LoVo (cell line): ENCODE measurements at regions not wholly inside any gene's neighbourhood (a gene's known extent, or its start where the extent isn't known, plus 50 kb on each side); places are given as distances from the start of the nearest gene placed in this dataset.
A peak's percentile ranks its signal among the peaks of the same experiment; 100 is the strongest.

Experiments used
- DNase-seq: peaks from one replicate; pipeline ENCODE4 v3.0.0-alpha.2; 2016; ENCODE audit warnings: low spot score

DNA sequence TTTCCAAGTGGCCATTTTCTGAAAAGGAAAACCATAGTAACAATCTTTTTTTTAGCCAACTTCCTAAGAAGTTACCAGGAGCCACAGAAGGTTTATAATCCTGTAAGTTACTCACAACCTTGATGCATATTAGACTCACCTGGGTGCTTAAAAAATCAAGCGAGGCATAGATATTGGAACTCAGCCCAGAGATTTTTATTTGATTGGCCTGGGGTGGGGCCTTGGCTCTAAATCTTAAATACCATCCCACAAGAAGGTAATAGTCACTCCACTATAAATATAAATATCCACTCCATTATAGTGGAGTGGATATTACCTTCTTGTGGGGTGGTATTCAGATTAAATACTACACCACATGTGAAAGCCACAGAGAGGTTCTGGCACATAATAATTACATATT is 429.6 kb downstream of the RFC3 start:
- peak; percentile 13 for DNase-seq

DNA sequence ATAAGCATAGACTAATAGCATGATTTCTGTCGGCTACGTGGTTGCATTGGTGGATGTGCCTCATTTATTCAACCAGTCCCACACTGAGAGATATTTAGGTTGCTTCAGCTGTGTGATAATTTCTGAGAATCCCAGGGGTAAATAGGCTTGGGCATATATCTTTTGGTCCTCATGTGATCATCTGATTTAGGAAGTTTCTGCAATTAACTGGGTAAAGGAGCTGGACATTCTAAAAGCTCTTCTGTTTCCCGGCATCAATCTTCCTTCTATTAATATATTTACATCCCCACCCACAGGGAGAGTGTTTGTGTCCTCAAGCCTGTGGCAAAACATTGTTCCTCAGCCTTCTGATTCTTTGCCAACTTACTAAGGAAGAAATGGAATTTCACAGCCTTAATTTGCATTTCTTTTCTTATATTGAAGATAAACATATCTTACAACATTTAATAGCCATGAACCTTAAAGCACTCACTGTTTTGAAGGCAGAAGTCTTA is 431.6 kb downstream of the RFC3 start:
- DNase-seq, result no peak

DNA sequence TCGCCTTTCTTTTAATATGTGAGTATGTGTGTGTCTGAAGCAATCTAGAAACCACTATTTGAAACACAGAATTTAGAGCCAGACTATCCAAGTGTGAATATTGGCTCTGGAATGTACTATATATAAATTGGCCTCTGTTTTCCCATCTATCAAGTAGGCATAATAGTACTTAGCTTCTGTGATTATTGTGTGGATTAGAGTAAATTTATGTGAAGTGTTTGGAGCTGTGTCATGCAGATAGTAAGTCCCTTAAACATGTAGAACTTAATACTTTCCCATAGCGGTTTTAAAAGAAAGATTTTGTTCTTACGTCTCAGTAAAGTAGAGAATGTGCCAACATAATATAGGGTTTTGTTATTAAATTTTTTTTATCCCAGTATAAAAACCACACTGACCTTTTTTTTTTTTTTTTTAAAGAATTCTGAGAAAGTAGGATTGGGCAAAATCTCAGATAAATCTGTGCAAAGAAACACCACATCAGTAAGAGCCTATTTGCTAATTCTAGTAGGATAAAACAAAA is 432.3 kb downstream of the RFC3 start:
- no peak for DNase-seq

DNA sequence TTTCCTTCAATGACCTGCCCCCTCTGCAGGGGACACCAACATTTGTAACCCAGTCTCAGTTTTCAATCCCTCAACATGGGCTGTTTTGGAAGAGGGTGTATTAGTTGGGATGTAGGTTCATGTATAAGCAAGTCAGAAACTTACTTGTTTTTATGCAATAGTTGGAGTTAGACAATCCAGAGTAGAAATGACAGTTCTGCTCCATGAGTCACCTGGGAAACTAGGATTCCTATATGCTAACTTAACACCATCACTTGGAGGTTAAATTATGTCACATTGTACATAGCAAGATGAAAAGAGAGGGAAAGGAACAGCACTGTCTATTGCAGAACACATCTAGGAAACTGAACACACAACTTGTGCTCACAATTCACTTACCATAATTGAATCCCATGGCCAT is 436.4 kb downstream of the RFC3 start:
- no peak for DNase-seq

DNA sequence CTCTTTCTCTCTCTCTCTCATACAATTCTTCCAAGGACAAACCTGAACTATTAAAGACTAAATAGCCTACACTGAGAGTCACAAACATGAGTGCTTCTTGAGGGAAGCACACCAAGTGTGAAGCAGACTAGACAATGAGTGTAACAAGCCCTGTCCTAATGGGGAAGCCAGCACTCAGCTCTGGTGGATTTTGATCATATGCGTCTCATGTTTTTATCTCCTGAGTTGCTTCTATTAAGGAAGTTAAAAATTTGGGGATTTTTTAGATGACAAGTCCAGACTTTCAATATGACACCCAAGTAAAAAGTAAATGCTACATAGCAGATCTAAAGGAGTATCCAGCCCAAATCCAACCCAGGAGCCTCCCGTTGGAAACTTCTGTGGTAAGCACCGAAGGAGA is 437.8 kb downstream of the RFC3 start:
- DNase-seq, result no peak

DNA sequence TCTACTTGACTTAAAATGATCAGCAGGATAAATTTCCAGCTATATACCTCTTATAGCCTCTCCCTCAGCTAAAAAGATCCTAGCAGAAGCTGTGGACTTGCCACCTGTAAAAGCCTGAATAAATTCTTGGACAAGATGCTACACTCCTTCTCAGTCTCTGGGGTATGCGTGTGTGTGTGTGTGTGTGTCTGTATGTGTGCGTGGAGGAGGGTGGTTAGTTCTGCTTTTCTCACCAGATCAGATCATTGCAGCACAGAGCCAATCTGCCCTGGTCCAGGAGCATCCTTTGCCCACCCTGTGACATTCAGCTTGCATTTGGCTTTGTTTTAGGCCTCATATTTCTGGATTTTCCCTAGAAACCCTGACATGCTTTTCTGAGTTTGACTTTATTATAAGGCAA is 438.3 kb downstream of the RFC3 start:
- DNase-seq, result no peak

DNA sequence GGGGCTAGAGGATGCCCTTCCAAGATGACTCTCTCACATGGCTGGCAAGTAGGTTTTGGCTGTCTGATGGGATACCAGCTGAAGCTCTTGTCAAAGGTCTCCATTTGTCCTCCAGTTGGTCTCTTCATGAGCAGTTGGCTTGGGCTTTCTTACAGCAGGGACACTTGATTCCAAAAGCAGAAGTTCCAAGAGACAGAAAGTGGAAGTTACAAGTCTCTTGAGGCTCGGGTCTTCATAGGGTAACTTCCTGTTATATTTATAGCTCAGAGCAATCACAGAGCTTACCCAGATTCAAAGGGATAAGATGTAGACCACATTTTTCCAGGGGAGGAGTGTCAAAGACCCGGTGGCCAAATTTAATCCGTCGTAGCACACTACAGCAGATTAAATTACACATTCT is 440.0 kb downstream of the RFC3 start:
- DNase-seq, result no peak

DNA sequence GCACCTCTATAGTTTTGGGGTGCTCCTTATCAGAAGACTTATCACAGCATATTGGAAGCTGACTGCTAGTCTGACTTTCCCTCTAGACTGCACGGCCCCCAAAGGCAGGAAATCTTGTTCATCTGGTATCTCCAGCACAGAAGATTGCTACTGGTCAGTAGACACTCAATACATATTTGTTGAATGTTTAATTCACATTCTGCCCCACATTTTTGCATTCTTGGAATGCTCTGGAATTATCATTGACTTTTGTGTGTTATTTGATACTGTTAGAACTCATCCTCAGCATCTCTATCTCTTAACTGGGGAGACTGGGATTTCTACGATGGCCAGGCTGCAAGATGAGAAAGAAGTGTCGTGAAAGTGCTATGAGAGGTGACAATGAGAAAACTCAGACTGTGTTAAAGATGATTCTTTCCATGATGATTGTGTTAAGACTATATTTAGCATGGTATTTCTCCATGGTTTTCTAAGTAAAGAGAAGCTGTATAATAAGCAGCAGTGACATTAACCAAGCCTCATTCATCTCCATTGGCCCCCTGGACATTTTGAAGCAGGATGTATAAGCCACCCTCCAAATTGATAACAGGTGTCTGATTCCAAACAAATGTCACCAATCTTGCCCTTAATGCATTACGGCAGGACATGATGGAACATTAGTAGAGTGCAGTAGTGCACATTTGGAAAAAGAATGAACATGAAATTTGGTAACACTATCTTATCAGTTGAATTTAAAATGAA is 440.9 kb downstream of the RFC3 start:
- no peak for DNase-seq

DNA sequence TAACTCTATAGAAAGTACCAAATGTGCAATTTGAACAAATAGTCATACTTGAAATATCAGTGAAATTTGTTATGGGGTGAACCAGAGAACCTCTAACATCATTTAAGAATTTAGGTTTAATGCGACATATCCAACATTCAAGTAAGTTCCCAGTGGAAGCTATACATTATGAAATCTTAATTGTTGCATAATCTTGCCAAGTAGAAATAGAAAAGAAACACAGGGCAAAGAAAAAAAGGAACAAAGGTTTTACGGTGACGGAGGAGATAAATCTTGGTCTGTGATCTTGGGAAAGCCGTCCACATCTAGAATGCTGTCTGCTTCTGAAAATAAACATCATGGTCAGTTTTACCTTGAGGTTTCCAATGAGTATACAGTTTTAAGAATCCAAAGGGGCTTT is 445.7 kb downstream of the RFC3 start:
- no peak for DNase-seq

DNA sequence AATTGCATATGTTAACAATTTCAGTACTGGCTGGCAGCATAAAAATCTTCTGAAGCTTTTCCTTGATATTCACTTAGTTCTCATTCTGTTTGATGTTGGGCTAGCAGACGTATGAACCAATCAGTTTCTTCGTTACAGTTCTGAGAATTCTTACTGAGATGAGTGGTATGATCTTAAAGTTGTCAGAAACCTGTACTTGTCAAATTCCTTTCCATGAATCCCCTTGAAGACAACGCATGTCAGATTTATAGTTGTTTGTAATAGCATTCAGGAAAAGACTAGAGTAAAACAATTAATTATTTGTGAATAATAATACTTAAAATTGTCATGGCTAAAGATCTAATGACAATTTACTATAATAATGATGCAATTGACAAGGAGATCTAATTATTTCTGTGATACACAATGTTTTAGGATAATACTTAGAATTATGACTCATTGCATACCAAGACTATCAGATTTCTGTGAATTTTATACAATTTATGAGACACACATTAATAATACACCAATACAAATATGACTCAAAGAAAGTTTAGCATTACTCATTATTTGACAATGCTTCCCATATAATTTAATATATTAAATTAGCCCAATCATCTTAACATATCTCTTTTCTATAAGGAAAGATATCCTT is 447.2 kb downstream of the RFC3 start:
- no peak for DNase-seq

DNA sequence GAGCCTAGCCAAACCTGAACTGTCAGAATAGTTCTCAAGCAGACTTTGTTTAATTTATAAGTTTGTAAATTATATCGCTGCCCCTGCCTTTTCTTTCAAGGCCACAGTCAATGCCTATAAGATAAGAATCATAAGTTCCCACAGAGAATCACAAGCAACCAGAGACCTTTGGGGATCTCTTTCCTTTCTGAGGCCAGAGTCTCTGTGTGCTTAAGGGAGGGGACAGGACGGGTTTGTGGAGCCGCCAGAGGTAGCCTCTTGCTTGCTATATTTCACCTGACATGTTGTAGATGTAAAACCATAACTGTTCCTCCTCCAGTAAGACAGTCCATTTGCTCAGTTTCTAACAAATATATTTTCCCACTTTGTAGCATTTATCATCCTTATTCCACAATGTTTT is 458.8 kb downstream of the RFC3 start:
- no peak for DNase-seq

DNA sequence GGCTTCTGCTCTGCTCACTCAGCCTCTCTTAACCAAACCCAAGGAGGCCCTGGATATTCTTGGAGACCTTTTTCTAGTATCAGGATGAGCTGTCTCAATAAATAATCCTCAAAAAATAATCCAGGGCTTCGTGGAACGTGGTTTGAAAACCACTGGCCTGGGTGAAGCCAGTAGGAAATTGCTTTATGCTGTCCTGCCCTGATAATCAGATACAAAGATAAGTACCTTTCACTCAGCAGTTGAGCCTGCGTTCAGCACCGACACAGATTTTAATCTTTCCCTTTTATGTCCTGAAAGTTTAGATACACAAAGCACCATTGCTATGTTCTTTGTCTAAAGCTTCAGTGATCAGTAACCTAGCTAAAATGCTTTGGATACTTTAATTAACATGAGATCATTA is 460.0 kb downstream of the RFC3 start:
- no peak for DNase-seq

DNA sequence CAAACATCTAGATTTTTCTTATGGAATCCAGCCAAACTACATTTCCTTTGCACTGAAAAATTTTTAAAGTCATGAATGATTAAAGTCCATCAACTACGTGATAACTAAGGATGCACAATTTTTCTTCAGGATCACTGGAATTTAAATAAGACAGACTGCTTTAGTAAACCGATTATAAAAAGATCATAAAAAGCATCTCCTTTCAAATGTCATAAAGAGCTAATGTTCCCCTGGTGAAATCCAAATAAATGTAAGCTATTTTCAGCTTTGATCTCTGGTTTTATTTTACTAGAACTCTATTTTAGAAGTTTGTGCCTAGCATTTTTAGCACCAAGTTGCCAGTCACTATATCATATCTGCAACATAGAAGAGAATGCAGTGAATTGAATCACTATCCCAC is 460.8 kb downstream of the RFC3 start:
- DNase-seq, result no peak

DNA sequence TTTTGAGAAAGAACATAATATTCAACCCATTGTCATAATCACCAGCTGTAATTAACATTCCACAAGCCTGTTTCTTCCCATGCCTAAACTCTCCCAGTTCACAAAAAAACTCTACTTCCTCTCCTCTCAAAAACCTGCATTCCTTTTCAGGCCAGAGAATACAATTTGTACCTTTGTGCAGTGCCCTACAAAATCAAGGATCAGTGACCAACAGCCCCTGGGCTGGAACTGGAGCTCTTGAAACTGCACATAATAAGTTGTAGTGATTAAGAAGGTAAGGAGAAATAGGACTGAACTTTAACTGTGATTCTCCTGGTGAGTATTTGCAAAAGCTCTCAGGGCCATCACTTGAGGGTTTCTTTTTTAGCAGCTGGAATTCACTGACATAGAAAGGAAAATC is 472.7 kb downstream of the RFC3 start:
- DNase-seq, result no peak

DNA sequence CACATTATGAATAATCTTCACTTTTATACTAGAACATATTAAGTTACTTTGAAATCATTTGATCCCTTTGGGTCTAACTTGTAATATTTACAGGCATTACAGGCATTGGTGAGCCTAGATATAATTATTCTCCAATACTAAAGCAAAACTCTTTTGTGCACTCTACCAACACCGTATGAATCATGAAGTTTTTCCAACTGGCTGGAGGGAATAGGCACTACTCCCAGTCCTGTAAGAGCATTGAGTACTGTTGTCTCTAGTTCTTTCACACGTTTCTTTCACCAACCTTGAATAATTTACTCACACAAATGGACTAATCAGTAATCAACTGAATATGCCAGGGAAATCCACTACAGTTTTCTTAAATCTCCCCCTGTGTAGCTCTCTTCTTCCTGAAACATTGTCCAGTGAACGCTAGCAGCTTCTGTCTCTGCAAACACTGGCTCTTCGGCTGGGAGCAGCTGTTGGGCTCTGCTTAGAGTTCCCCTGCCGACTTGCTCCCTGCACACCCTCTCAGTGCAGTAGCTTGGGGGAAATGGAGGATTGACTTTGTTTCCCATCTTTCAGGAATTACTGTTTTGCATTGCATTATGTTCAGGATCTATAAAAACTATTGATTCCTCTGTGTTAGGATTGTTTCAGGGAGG is 476.7 kb downstream of the RFC3 start:
- DNase-seq, result no peak

DNA sequence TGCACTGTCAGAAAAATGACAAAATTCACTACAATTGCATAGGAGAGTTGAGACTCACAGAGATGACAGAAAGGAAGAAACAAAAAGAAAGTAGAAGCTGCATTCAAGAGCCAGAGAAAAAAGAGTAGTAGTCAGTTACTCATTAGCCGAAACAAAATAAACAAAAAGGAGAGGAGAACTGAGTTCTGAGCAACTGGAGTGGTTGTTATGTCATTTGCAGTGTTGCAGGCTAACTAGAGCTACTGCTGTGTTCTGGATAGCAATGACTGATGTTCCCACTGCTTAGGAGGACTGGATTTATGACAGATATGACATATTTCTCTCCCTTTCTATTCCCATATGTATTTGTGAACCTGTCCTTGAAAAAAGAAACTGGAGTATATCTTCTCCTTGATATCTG is 482.6 kb downstream of the RFC3 start:
- DNase-seq, result no peak

DNA sequence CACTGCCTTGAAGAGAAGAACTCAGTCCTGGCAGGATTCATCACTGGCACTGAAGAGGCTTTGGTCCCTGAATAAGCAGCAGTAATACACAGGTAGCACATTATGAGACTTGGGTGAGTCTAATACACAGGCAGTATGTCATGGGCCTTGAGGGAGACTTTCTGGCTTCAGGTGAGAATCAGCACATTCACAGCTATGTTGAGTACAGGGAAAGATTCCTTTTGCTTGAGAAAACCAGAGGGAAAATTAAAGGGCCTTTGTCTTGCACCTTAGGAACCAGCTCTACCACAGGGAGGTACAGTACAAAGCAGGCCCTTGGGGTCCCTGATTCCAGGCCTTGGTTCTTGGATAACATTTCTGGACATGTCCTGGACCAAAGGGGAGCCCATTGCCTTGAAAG is 484.6 kb downstream of the RFC3 start:
- no peak for DNase-seq

DNA sequence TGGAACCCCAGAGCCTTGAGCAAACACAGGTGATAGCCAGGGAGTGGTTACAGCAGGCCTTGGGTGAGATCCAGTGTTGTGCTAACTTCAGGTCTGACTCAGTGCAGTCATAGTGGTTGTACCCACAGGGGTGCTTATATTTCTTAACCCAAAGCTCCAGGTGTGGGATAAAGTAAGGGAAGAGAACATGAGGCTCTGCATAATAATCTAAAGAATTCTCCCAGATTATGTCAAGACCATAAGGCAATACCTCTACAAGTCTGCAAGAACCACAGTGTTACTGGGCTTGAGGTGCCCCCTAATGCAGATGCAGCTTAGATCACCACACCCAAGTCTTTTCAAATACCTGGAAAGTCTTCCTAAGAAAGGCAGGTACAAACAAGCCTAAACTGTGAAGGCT is 485.4 kb downstream of the RFC3 start:
- DNase-seq, result no peak

DNA sequence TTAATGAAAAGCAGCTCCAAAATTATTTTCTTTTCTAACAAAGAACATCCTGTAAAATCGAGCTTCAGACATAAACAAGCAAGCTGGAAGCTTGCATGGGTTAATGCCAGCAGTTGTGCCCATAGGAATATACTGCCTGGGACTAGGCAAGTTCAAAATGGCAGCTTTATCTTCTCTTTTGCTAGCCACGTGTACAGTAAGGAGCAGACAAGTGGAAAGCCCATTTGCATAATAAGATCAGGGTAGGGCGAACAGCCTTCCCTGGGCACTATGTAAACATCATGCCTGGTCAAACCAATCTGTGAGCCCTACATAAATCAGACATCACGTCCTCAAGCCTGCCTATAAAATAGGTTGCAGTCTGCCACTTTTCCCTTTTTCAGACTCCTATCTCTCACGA is 489.7 kb downstream of the RFC3 start:
- no peak for DNase-seq

DNA sequence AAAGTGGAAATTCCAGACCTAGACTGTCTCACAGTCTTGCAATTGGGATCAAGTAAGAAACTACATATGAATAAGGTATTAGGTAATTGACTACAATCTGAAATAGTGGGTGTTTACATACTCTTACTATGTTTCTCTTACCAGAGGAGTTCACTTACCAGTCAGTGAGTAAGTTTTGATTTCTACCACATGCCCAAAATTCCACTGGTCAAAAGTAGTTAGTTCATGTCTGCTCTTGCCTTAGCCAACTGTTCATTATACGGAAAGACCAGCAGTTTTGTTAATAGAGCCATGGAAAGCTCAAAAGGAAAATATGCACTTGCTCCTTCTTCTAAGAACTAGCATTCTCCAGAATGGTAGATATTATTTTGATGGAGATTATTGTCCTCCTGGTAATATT is 490.8 kb downstream of the RFC3 start:
- DNase-seq, result no peak

DNA sequence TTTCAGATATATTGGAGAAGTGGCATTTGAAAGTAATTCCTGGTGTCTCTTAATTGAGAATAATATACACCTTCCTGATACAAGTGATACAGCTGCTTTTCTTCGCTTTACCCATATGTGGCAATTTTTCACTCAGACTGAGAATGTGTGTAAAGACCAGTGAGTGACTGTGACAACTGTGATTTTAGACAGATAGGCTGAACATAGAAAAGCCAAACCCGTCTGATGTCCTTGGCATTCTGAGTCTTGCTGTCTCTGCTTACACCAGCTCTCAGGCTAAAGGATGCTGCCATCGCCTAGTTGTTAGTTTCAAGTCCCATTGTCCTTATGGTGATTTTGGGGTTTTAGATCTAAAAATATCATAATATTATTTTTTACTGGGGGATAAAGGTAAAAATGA is 492.6 kb downstream of the RFC3 start:
- DNase-seq, result no peak

DNA sequence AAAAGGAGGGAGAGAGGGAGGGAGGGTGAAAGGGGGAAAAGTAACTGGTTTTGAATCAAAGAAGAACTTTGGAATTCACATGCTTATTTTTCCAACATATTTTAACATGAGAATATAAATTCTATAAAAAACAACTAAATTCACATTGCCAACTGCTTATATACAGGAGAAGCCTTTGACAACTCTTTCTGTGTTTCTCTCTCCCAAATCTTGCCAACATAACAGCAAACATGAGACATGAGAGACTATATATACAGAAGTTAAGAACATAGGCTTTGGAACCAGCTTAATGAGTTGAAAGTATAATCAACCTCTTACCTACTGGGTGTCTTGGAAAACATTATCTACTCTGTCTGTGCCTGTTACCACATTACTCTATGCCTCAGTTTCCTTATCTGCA is 493.3 kb downstream of the RFC3 start:
- DNase-seq, result no peak

DNA sequence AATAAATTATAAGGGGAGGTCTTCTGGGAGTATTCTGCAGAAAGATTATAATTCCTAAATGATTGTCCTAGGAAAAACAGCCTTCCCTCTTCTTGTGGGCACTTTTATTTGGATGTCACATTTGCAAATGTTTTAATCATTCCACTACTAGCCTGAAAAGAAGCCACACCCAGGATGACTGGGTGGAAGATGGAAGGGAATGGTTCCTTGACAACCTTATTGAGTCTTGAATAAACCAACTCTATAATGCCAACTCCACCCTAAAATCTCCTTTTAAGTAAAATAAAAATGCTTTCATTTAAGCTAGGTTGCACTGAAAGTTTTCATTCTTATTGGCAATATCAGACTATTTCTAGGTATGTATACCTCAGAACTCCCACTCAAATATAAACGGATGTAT is 494.6 kb downstream of the RFC3 start:
- DNase-seq, result no peak
